DOHH2 (cell line): ENCODE measurements at regions not wholly inside any gene's neighbourhood (a gene's known extent, or its start where the extent isn't known, plus 50 kb on each side); places are given as distances from the start of the nearest gene placed in this dataset.

ENCODE experiments used
- H3F3A ChIP-seq: fragments of 200-600 bp; sonication (generic), shearing (Covaris generic); 2 replicates; pipeline ENCODE4 v1.6.0; 2016; ENCODE audit warnings: antibody characterized with exemption, mild to moderate bottlenecking; ENCODE audit not compliant: control insufficient read depth, insufficient read depth
- H3K27ac ChIP-seq: fragments of 200-600 bp; sonication (generic); 2 replicates; pipeline ENCODE4 v1.5.1; 2014; ENCODE audit warnings: low read depth, mild to moderate bottlenecking, low read length, moderate library complexity
- H3K27me3 ChIP-seq: fragments of 200-600 bp; sonication (generic); 2 replicates; pipeline ENCODE4 v1.6.1; 2014; ENCODE audit warnings: mild to moderate bottlenecking, low read length, mixed read lengths; ENCODE audit not compliant: control insufficient read depth
- H3K36me3 ChIP-seq: fragments of 200-600 bp; sonication (generic); 2 replicates; pipeline ENCODE4 v1.6.1; 2014; ENCODE audit warnings: mild to moderate bottlenecking, low read length, moderate library complexity, mixed read lengths; ENCODE audit not compliant: control insufficient read depth
- H3K4me1 ChIP-seq: fragments of 200-600 bp; sonication (generic); 2 replicates; pipeline ENCODE4 v1.6.1; 2014; ENCODE audit warnings: mild to moderate bottlenecking, low read length, mixed read lengths; ENCODE audit not compliant: control insufficient read depth
- H3K4me2 ChIP-seq: fragments of 200-600 bp; sonication (generic); 2 replicates; pipeline ENCODE4 v1.6.0; 2014; ENCODE audit warnings: mild to moderate bottlenecking, low read length, moderate library complexity
- H3K4me3 ChIP-seq: fragments of 200-600 bp; sonication (generic); 2 replicates; pipeline ENCODE4 v1.5.1; 2014; ENCODE audit warnings: mild to moderate bottlenecking, low read length, mixed read lengths
- H3K79me2 ChIP-seq: fragments of 200-600 bp; sonication (generic); 2 replicates; pipeline ENCODE4 v1.6.1; 2014; ENCODE audit warnings: mild to moderate bottlenecking, low read length, mixed read lengths; ENCODE audit not compliant: control insufficient read depth
- H3K9me2 ChIP-seq: fragments of 200-600 bp; sonication (generic); replicated peaks from 2 replicates; pipeline ENCODE4 v1.6.1; 2014; ENCODE audit warnings: mild to moderate bottlenecking, low read length, mixed read lengths; ENCODE audit not compliant: control insufficient read depth
- H3K9me3 ChIP-seq: fragments of 200-600 bp; sonication (generic); 2 replicates; pipeline ENCODE4 v1.6.1; 2014; ENCODE audit warnings: antibody characterized with exemption, low read length, mixed read lengths; ENCODE audit not compliant: control insufficient read depth, insufficient read depth
- H4K20me1 ChIP-seq: fragments of 200-600 bp; sonication (generic); 2 replicates; pipeline ENCODE4 v1.6.0; 2014; ENCODE audit warnings: low read depth, mild to moderate bottlenecking, antibody characterized with exemption, low read length, moderate library complexity; ENCODE audit not compliant: control insufficient read depth, insufficient read depth
- EZH2phosphoT487 ChIP-seq: fragments of 200-600 bp; sonication (generic); IDR thresholded peaks from 2 replicates; pipeline ENCODE4 v1.6.1; 2017; ENCODE audit warnings: borderline replicate concordance, mild to moderate bottlenecking, antibody characterized with exemption, low read length, moderate library complexity, mixed read lengths
- TF ChIP-seq, protein P1 (sequence below): fragments of 200-600 bp; sonication (generic); IDR thresholded peaks from one replicate; pipeline ENCODE4 v1.5.1; 2014; ENCODE audit warnings: antibody characterized with exemption, mild to moderate bottlenecking, low read depth, low read length; ENCODE audit not compliant: poor library complexity, severe bottlenecking

DNA sequence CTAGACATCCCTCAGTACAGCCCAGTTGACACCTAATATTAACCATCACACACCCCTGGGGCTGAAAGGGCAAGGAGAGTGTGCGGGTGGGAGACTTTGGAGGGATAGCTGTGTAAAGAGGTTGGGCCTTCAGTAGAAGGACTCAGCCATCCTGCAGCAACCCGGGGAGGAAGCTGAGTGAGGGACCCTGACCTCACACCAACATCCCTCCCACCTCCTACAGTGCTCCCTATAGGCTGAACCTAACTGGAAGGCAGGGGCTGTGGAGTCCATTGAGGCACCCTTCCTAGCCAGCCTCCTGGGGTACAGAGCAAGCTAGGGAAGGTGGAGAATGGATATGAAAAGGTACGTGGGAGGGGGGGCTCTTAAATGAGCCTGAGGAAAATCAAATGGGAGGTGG, 276.3 kb downstream of the PTTG2 start:
- H3K36me3 ChIP-seq = no peaks in the 10 kb centered on the region
- no peaks in the 10 kb centered on the region for H3K9me3 ChIP-seq
- H4K20me1 ChIP-seq = no peaks in the 10 kb centered on the region
- H3K27me3 ChIP-seq = no peaks in the 10 kb centered on the region
- no peaks in the 10 kb centered on the region for H3K9me2 ChIP-seq
- no peaks in the 10 kb centered on the region for H3K79me2 ChIP-seq
- H3K4me1 ChIP-seq = no peaks in the 10 kb centered on the region
- H3F3A ChIP-seq = no peaks in the 10 kb centered on the region
- TF ChIP-seq, protein P1, sequence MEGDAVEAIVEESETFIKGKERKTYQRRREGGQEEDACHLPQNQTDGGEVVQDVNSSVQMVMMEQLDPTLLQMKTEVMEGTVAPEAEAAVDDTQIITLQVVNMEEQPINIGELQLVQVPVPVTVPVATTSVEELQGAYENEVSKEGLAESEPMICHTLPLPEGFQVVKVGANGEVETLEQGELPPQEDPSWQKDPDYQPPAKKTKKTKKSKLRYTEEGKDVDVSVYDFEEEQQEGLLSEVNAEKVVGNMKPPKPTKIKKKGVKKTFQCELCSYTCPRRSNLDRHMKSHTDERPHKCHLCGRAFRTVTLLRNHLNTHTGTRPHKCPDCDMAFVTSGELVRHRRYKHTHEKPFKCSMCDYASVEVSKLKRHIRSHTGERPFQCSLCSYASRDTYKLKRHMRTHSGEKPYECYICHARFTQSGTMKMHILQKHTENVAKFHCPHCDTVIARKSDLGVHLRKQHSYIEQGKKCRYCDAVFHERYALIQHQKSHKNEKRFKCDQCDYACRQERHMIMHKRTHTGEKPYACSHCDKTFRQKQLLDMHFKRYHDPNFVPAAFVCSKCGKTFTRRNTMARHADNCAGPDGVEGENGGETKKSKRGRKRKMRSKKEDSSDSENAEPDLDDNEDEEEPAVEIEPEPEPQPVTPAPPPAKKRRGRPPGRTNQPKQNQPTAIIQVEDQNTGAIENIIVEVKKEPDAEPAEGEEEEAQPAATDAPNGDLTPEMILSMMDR = no peak
- TF ChIP-seq EZH2phosphoT487 = no peak
- no peak overlapping the region for H3K4me3 ChIP-seq
- H3K27ac ChIP-seq = no peak overlapping the region
- no peak overlapping the region for H3K4me2 ChIP-seq

DNA sequence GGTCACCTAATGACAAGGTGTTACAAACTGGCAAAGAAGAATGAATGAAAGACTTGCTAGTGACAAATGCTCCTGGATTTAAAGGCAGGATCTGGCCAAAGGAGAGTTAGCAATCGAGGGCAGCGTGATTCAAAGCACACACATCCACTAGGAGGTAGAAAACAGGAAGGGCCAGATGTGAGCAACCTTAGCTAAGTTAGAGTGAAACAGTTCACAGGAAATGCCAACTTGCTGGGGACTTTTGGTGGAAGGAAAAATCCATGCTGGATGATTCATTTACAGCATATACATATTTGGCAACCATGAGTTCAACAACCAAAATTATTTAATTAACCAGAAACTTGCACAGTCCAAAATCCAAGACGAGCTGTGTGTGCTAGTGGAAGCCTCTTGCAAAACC, 276.9 kb downstream of the PTTG2 start:
- H3K9me3 ChIP-seq = no peaks in the 10 kb centered on the region
- no peaks in the 10 kb centered on the region for H3K9me2 ChIP-seq
- no peaks in the 10 kb centered on the region for H4K20me1 ChIP-seq
- no peak overlapping the region for H3K27ac ChIP-seq
- no peak for TF ChIP-seq EZH2phosphoT487
- TF ChIP-seq, protein P1 = no peak
- no peak overlapping the region for H3K4me3 ChIP-seq
- H3K36me3 ChIP-seq = no peaks in the 10 kb centered on the region
- no peaks in the 10 kb centered on the region; the same call in 1 of the 2 replicates for H3K27me3 ChIP-seq
- H3K79me2 ChIP-seq = no peaks in the 10 kb centered on the region
- no peaks in the 10 kb centered on the region for H3K4me1 ChIP-seq
- H3K4me2 ChIP-seq = no peak overlapping the region
- no peaks in the 10 kb centered on the region for H3F3A ChIP-seq

DNA sequence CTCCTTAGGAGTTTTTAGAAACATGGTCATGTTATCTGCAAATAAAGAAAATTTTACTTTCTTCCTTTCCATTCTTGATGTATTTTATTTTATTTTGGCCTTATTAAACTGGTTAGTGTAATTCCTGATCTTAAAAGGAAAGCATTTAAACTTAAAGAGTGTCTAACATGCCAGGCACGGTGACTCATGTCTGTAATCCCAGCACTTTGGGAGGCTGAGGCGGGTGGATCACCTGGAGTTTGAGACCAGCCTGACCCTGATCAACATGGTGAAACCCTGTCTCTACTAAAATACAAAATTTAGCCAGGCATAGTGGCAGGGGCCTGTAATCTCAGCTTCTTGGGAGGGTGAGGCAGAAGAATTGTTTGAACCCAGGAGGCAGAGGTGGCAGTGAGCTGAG, 281.3 kb downstream of the PTTG2 start:
- H3K9me2 ChIP-seq = no peaks in the 10 kb centered on the region
- no peak overlapping the region for H3K27ac ChIP-seq
- no peak overlapping the region for H3K4me3 ChIP-seq
- no peak overlapping the region for H3K4me2 ChIP-seq
- no peaks in the 10 kb centered on the region for H3K79me2 ChIP-seq
- no peaks in the 10 kb centered on the region for H3K36me3 ChIP-seq
- H3K9me3 ChIP-seq = no peaks in the 10 kb centered on the region
- H3K27me3 ChIP-seq = no peaks in the 10 kb centered on the region; the same call in 1 of the 2 replicates
- H4K20me1 ChIP-seq = no peaks in the 10 kb centered on the region
- no peaks in the 10 kb centered on the region for H3K4me1 ChIP-seq
- H3F3A ChIP-seq = no peaks in the 10 kb centered on the region
- TF ChIP-seq, protein P1 = no peak
- TF ChIP-seq EZH2phosphoT487 = no peak

DNA sequence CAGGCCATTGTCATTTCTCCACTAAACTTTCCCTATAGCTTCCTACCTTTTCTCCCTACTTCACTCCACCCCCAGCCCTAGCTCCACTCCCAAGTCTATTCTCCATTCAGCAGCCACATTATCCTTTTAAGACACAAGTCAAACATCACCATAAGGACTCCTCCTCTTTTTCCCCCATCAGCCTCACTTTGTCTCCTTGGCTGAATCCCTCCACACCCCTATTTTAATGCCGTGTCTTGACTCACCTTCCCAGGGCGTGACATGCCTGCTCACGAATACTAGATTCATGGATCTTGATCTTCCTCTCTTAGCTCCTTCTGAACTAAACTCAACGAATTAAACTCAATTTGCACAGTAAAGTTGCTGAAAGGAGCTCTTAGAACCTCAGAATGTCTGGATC, 281.9 kb downstream of the PTTG2 start:
- Histone ChIP-seq H3K27ac (no peak overlapping the region), H3K4me3 (no peak overlapping the region), H3K4me1 (no peaks in the 10 kb centered on the region), H3K27me3 (no peaks in the 10 kb centered on the region; the same call in 1 of the 2 replicates), H4K20me1 (no peaks in the 10 kb centered on the region), H3K79me2 (no peaks in the 10 kb centered on the region), H3K4me2 (no peak overlapping the region), H3K9me3 (no peaks in the 10 kb centered on the region), H3K36me3 (no peaks in the 10 kb centered on the region), H3F3A (no peaks in the 10 kb centered on the region), H3K9me2 (no peaks in the 10 kb centered on the region)
- TF ChIP-seq, protein P1 = no peak
- no peak for TF ChIP-seq EZH2phosphoT487
